ENCODE measurements at regions not wholly inside any gene's neighbourhood (a gene's known extent, or its start where the extent isn't known, plus 50 kb on each side); places are given as distances from the start of the nearest gene placed in this dataset.

GRCh38 chr7:69109879-69110278, 488.4 kb upstream of the AUTS2 start:
- H2AFZ ChIP-seq (ENCODE audit: low read length) = no peak overlapping the region
- no peak for FAIRE-seq
- 86% methylated on average over 7 of the region's 7 CpGs; no CpG with 5 or more reads in 1 of the 2 experiments for WGBS, 2 experiments (ENCODE audit: extremely low coverage in 1 of 2, insufficient coverage in 1 of 2, insufficient read length in 1 of 2, insufficient replicate concordance in 2 of 2, low coverage in 1 of 2, low lambda C conversion rate in 2 of 2, missing lambda C conversion rate in 1 of 2)
- TF ChIP-seq SRF (IDR thresholded peaks at IDR 0.05; ENCODE audit: low read depth, low read length) (no peak), CBX5 (IDR thresholded peaks at IDR 0.05; ENCODE audit: low read depth, low read length) (no peak)

More at GRCh38 chr7:69109879-69110278, 488.4 kb upstream of the AUTS2 start:
- H4K91ac ChIP-seq (replicated peaks; ENCODE audit: insufficient read length, low read length) = no peak overlapping the region
- no peak overlapping the region for H4K8ac ChIP-seq (ENCODE audit: extremely low read depth, insufficient read depth, low read length)
- H3K27me3 ChIP-seq (replicated peaks in 1 of 4; ENCODE audit: control insufficient read depth in 3 of 4, extremely low read depth in 1 of 4, insufficient read depth in 3 of 4, low read length in 3 of 4) = no peaks in the 10 kb centered on the region
- no peaks in the 10 kb centered on the region for H3K79me1 ChIP-seq (ENCODE audit: low read depth, low read length)
- no peak overlapping the region for H3K9ac ChIP-seq (replicated peaks in 1 of 4; ENCODE audit: extremely low read depth in 1 of 4, low read depth in 3 of 4, low read length in 3 of 4)
- H3K4me2 ChIP-seq (ENCODE audit: insufficient read depth in 1 of 2, low read depth in 2 of 2, low read length in 2 of 2) = no peak overlapping the region
- no peak overlapping the region for H3K4me3 ChIP-seq (ENCODE audit: extremely low read depth in 1 of 4, insufficient read depth in 2 of 4, low read depth in 3 of 4, low read length in 4 of 4)
- no peak overlapping the region for H3K14ac ChIP-seq (ENCODE audit: insufficient read length)
- no peak overlapping the region for H2BK120ac ChIP-seq (replicated peaks; ENCODE audit: low read depth, low read length)
- peaks cover 7 to 19% (median 9%) of the 10 kb centered on the region in 4 experiments; a peak in 6 of 7 replicates for H3K4me1 ChIP-seq (replicated peaks in 1 of 4; ENCODE audit: control insufficient read depth in 3 of 4, insufficient read depth in 4 of 4, low read length in 3 of 4)
- H3K23me2 ChIP-seq (ENCODE audit: low read depth, low read length) = no peaks in the 10 kb centered on the region
- POLR2A ChIA-PET (ENCODE audit: partially characterized antibody) = no interaction called here
- H2BK20ac ChIP-seq (ENCODE audit: low read length) = no peak overlapping the region
- H3K18ac ChIP-seq (ENCODE audit: extremely low read depth, low read length) = no peak overlapping the region
- H2BK15ac ChIP-seq (ENCODE audit: low read length) = 0 out of 2 replicates have a peak overlapping the region, but pooled peaks have one; percentile 9
- H3K9me3 ChIP-seq (ENCODE audit: insufficient read depth in 2 of 2, low read depth in 1 of 2, low read length in 1 of 2) = no peaks in the 10 kb centered on the region
- H2AK5ac ChIP-seq (ENCODE audit: low read depth, low read length) = no peak overlapping the region
- no peak overlapping the region for H2BK5ac ChIP-seq (ENCODE audit: low read depth, low read length)
- no peak overlapping the region; the same call in 1 of the 2 replicates for H2BK12ac ChIP-seq (ENCODE audit: low read depth, low read length)
- DNase-seq (ENCODE audit: low read depth in 1 of 2, low spot score in 2 of 2) = no peak
- H4K5ac ChIP-seq (ENCODE audit: insufficient read length, low read depth, low read length) = no peak overlapping the region
- no peak overlapping the region for H3K23ac ChIP-seq (ENCODE audit: insufficient read length)
- no peak overlapping the region for H3K56ac ChIP-seq (replicated peaks; ENCODE audit: insufficient read length, low read depth, low read length)
- H3K4ac ChIP-seq (replicated peaks; ENCODE audit: insufficient read length, low read depth, low read length) = no peak overlapping the region
- H4K20me1 ChIP-seq (replicated peaks in 1 of 2; ENCODE audit: control insufficient read depth in 1 of 2, insufficient read depth in 2 of 2, low read length in 2 of 2) = no peaks in the 10 kb centered on the region
- H3K36me3 ChIP-seq (ENCODE audit: control insufficient read depth in 2 of 4, insufficient read depth in 4 of 4, low read length in 3 of 4) = no peaks in the 10 kb centered on the region
- CTCF ChIA-PET (ENCODE audit: partially characterized antibody) = interaction anchor here (1.1 kb wide), 1 partner anchor 11 kb away, joined by 3 read pairs; no protein-coding TSS in a partner anchor
- H3K27ac ChIP-seq (ENCODE audit: low read depth, low read length) = no peak overlapping the region
- no peaks in the 10 kb centered on the region for H3K79me2 ChIP-seq (ENCODE audit: control insufficient read depth in 1 of 2, insufficient read depth in 2 of 2, low read length in 2 of 2)

Data from H1 (cell line).